Adipocyte (in vitro differentiated cells): ENCODE measurements at regions not wholly inside any gene's neighbourhood (a gene's known extent, or its start where the extent isn't known, plus 50 kb on each side); places are given as distances from the start of the nearest gene placed in this dataset.

ENCODE experiments used
- DNase-seq: peaks from one replicate; pipeline ENCODE4 v3.0.0-alpha.2; 2015; ENCODE audit warnings: low read depth
- H3K27me3 ChIP-seq: replicated peaks from 2 replicates; pipeline ENCODE4 v1.7.0; 2013; ENCODE audit warnings: mild to moderate bottlenecking, low read length, moderate library complexity; ENCODE audit not compliant: control insufficient read depth, insufficient read depth
- H3K36me3 ChIP-seq: 2 replicates; pipeline ENCODE4 v1.7.0; 2013; ENCODE audit warnings: low read length, mild to moderate bottlenecking, moderate library complexity; ENCODE audit not compliant: control insufficient read depth, insufficient read depth, severe bottlenecking
- H3K4me1 ChIP-seq: 2 replicates; pipeline ENCODE4 v1.7.0; 2013; ENCODE audit warnings: mild to moderate bottlenecking, low read length, moderate library complexity; ENCODE audit not compliant: control insufficient read depth, insufficient read depth
- H3K4me3 ChIP-seq: 2 replicates; pipeline ENCODE4 v1.7.0; 2013; ENCODE audit warnings: mild to moderate bottlenecking, low read length, moderate library complexity
- H3K9ac ChIP-seq: 2 replicates; pipeline ENCODE4 v1.7.0; 2013; ENCODE audit warnings: mild to moderate bottlenecking, low read length, moderate library complexity
- H3K9me3 ChIP-seq: 2 replicates; pipeline ENCODE4 v1.7.0; 2013; ENCODE audit warnings: mild to moderate bottlenecking, low read length, moderate library complexity; ENCODE audit not compliant: control insufficient read depth

DNA sequence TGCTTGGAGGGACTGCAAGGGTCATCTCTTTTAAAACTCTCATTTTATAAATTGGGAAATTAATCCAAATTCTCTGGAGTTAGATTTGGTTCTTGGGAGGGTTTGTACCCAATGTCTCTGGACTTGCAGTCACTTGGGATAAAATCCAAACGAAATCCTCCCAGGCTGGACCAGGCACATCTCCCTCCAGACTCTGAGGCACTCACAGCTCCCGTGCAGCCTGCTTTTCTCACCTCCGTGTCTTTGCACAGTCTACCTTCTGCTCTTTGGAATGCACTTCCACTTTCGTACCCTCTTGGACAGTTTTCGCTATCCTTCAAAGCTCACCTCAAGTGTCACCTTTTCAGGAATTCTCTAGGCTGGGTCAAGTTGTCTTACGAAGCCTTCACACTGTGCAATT, 166.3 kb downstream of the MYCN start:
- no peaks in the 10 kb centered on the region for H3K4me1 ChIP-seq
- H3K9me3 ChIP-seq, result no peaks in the 10 kb centered on the region
- no peak overlapping the region for H3K9ac ChIP-seq
- H3K4me3 ChIP-seq, result no peak overlapping the region
- no peaks in the 10 kb centered on the region for H3K36me3 ChIP-seq
- no peak for DNase-seq
- H3K27me3 ChIP-seq, result peaks cover 25% of the 10 kb centered on the region

DNA sequence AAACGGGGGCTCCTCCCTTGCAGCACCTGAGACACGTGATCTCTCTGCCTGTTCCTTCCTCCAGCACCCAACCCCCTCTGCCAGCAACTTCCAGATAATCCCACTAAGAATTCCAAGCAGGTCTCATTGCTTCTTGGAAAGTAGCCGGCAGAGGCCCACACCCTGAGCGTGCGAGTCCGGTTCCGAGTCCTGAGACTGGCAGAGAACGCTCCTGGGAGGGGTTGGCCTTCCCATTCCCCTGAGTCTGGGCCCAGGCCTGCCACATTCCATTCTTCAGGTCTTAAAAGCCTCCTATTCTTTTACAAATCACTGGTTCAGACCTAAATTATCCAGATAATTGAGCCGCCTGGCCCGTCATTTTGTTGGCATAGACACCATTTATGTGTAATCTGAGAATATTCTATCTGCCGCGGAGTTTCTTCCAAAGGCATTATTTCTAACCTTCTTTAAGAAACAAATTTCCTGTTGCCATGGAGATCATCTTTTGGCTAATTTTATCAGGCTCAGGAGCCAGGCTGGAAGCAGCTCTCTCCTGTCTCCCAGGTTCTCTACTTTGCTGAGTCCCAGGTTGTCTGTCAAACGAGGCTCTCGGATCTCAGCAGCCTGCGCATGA, 165.4 kb downstream of the MYCN start:
- Histone ChIP-seq H3K27me3 (peaks cover 25% of the 10 kb centered on the region), H3K9ac (no peak overlapping the region), H3K36me3 (no peaks in the 10 kb centered on the region), H3K9me3 (no peaks in the 10 kb centered on the region), H3K4me1 (no peaks in the 10 kb centered on the region), H3K4me3 (no peak overlapping the region)
- DNase-seq, result no peak

DNA sequence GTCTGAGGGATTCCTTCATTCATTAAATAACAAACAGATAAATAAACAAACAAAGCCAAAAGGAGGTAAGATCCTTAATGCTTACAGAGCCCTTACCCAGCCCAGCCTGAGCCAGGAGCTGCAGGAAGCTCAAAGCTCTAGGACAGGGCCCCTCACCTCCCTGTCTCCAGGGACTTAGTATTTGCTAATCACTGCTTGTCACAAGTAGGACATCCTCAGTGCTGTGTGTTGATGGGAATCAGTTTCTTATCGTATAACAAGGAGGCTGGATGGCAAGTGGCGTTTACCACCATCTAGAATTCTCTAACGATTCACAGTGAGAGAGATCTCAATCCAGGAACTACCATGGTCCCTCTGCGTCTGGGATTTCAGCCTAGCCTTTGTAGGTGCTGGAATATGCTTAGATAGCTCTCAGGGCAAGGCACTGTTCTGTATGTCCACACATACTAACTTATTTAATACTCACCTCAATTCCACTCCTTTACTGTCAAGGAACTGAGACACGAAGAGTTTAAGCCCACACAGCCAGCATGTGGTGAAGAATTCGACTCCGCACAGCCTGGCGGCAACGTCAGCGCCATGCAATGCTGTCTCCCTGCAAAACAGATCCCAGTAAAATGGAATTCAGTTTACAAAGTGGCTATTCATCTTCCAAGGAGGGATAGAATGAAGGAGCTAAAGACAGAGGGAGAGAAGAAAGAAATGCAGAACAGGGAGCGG, 164.8 kb downstream of the MYCN start:
- H3K36me3 ChIP-seq, result no peaks in the 10 kb centered on the region
- no peaks in the 10 kb centered on the region for H3K9me3 ChIP-seq
- no peaks in the 10 kb centered on the region for H3K4me1 ChIP-seq
- no peak overlapping the region for H3K4me3 ChIP-seq
- H3K27me3 ChIP-seq, result peaks cover 25% of the 10 kb centered on the region
- no peak overlapping the region for H3K9ac ChIP-seq
- DNase-seq, result no peak

DNA sequence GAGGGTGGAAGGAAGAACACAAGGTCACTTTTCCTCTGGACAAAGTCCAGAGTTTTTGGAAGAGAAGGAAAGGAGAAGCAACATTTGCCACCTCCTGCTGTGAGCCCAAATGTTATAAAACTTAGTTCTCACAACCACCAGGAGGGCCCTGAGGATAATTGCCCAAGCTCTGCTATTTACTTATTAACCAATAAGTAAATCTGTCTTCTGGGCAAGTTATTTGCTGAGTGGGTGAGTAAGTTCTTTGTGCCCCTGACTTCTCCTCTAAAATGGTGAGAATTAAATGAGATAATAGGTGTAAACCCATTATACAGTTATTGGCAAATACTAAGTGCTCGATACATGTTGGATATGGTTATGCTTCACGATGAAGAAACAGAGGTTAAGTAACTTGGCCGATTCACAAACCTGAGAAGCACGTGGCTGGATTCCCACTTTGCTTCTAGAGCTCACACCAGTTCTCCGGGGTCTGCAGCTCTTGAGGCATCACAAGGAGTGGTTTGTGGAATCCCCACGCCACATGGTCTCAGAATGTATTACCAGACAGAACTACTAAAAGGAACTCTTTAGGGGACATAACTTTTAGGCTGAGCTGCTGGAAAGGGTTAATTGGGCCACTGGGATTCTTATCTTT, 164.1 kb downstream of the MYCN start:
- Histone ChIP-seq H3K9ac (no peak overlapping the region), H3K9me3 (no peaks in the 10 kb centered on the region), H3K4me1 (no peaks in the 10 kb centered on the region), H3K27me3 (peaks cover 25% of the 10 kb centered on the region), H3K36me3 (no peaks in the 10 kb centered on the region), H3K4me3 (no peak overlapping the region)
- DNase-seq, result no peak

DNA sequence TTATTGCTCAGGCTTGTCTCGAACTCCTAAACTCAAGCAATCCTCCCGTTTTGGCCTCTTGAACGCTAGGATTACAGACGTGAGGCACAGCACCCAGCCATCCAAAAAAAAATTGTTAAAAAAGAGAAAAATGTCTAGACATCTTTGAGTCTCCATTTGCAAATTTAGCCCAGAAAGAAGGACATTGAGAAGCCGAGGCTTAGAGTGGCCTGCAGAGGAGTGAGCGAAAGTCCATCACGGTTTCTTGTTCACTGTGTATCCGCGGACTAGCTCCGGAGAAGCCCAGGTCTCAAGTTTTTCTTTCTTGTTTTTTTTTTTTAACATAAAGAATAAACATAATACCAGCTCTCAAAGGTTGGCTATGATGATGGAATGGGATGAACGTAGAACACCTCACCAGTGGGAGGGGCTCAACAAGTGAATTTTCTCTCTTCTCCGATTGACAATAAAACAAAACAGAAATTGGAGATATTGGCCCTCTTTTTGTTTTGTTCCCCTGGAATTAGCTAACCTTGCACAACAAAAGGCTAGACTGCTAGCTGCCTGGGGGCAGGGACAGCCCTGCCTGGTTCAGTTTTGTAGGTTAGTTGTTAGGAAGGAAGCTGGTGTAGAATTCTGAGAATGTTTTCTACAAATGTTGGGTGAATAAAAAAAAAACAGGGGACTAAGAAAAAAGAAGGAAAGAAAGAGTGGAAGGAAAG, 163.4 kb downstream of the MYCN start:
- H3K4me3 ChIP-seq, result no peak overlapping the region
- H3K27me3 ChIP-seq, result peaks cover 25% of the 10 kb centered on the region
- DNase-seq, result no peak
- H3K9ac ChIP-seq, result no peak overlapping the region
- H3K9me3 ChIP-seq, result no peaks in the 10 kb centered on the region
- H3K4me1 ChIP-seq, result no peaks in the 10 kb centered on the region
- H3K36me3 ChIP-seq, result no peaks in the 10 kb centered on the region

DNA sequence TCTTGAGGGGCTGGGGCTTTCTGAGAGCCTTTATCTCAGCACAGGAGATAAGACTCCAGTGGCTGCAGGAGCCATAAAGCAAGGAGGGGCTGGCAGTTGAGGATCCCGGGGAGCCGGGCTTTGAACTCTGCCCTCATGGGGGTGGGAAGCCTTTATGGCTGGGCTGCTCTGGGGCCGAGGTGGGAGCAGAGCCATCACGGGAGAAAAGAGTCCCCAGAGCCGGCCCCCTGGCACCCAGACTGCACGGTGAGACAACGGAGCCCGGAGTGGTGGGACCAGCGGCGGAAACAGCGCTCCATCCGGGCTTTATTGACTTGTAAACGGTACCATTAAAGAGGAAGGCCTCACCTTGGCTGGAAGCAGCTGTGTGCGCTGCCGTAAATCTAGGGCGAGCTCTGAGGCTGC, 162.6 kb downstream of the MYCN start:
- no peak for DNase-seq
- no peaks in the 10 kb centered on the region for H3K9me3 ChIP-seq
- H3K9ac ChIP-seq, result no peak overlapping the region
- H3K27me3 ChIP-seq, result peaks cover 25% of the 10 kb centered on the region
- H3K36me3 ChIP-seq, result no peaks in the 10 kb centered on the region
- H3K4me1 ChIP-seq, result no peaks in the 10 kb centered on the region
- H3K4me3 ChIP-seq, result no peak overlapping the region

DNA sequence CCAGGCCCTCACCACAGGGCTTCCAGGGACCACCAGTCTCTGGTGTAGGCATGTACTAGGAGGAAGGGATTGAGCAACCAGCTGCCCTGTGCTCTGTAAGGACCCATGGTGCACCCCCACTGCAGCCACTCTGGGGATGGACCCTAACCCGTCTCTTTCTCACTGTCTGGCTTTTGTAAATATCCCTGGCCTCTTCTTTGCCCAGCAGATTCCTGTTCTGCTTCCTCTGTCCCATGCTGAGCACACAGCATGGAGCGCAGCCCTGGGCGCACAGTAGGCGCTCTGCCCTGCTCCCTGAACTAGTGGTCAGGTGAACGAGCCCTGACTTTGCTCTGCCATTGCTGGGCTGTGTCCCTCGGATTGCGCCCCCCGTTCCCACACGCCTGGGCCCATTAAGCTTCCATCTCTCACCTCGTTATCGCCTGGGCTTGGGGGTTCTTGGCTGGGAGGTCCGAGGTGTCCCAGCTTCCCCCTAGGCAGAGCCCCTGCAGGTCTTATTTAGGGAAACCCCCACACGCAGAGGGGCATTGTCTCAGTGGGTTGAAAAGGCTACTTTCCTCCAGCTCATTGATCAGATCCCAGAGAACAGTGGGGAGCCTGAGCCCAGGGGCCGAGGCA, 162.1 kb downstream of the MYCN start:
- H3K36me3 ChIP-seq, result no peaks in the 10 kb centered on the region
- no peak for DNase-seq
- H3K4me1 ChIP-seq, result no peaks in the 10 kb centered on the region
- no peak overlapping the region for H3K4me3 ChIP-seq
- H3K27me3 ChIP-seq, result peaks cover 25% of the 10 kb centered on the region
- H3K9me3 ChIP-seq, result no peaks in the 10 kb centered on the region
- H3K9ac ChIP-seq, result no peak overlapping the region

DNA sequence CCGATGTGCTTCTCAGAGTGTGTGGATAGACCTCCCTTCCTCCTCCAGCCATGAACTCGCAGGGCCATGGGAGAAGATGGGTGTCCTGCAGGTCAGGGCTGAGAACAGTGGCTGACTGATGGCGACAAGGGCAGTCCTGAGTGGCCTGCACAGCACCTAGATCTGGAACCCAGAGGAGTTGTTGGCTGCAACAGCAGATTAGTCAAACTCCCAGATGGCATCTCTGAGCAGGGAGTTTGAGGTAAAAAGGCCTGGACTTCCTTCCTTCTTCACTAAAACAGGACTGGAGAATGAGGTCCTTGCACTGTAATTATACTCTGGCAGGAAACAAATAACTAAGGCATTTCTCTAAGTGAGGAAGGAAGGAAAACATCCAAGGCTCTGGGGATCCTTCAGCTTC, 160.8 kb downstream of the MYCN start:
- no peak overlapping the region for H3K4me3 ChIP-seq
- peaks cover 14% of the 10 kb centered on the region for H3K27me3 ChIP-seq
- no peak for DNase-seq
- H3K9ac ChIP-seq, result no peak overlapping the region
- no peaks in the 10 kb centered on the region for H3K4me1 ChIP-seq
- no peaks in the 10 kb centered on the region for H3K9me3 ChIP-seq
- no peaks in the 10 kb centered on the region for H3K36me3 ChIP-seq

DNA sequence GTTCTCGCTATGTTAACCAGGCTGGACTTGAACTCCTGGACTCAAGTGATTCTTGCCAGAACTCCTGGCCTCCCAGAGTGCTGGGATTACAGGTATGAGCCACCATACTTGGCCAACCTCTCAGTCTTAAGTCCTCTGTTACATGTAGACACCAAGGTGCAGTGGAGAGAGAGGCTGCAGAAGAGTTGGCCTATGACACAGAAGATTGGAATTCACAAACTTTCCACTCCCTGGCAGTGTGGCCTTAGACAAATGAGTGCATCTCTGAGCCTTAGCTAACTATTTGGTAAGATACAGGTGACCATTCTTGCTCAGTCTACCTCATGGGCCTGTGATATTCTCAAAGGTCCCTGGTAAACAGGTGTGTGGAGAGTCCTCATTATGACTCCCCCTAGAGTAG, 159.7 kb downstream of the MYCN start:
- H3K9ac ChIP-seq, result no peak overlapping the region
- no peak for DNase-seq
- no peaks in the 10 kb centered on the region for H3K9me3 ChIP-seq
- no peak overlapping the region for H3K4me3 ChIP-seq
- peaks cover 7% of the 10 kb centered on the region for H3K27me3 ChIP-seq
- no peaks in the 10 kb centered on the region for H3K4me1 ChIP-seq
- no peaks in the 10 kb centered on the region for H3K36me3 ChIP-seq

DNA sequence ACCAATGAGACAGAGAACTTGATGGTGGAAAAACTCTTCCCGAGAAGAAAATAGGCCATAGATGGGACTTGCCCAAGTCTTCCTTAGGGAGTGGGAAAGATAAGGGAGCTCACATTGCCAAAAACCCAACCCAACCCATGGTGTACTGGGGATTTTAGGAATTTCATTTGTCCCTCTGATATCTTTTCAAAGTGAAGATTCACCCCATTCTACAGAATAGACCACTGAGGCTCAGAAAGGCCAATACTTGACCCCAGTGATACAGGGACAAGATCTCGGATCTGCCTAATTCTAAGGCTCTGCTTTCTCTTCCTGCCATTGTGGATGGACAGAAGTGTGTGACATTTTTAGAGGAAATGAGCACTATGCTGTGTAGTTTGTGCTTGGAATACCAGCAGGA, 159.0 kb downstream of the MYCN start:
- no peak for DNase-seq
- Histone ChIP-seq H3K4me1 (no peaks in the 10 kb centered on the region), H3K36me3 (no peaks in the 10 kb centered on the region), H3K9me3 (no peaks in the 10 kb centered on the region), H3K4me3 (no peak overlapping the region), H3K9ac (no peak overlapping the region), H3K27me3 (peaks cover 3% of the 10 kb centered on the region)

DNA sequence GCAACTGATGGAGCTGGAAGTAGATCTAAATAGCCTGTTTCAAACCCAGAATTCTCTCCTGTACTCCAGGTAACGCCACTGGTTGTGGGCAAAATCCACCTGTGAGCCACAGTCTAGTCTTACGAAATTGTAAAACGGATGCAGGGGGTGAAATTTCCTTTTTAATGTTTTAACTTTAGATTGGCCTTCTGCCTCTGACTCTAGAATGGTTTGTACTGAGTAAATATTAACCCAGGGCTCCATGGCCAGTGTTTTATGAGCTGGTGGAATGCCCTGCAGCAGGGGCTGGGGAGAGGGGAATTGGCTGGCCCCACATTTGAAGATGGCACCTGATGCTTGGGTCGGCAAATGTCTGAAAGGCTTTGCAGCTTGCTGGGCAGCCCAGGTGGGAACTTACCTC, 156.6 kb downstream of the MYCN start:
- Histone ChIP-seq H3K9ac (no peak overlapping the region), H3K36me3 (no peaks in the 10 kb centered on the region), H3K4me1 (no peaks in the 10 kb centered on the region), H3K9me3 (no peaks in the 10 kb centered on the region), H3K4me3 (no peak overlapping the region), H3K27me3 (no peaks in the 10 kb centered on the region)
- no peak for DNase-seq
